NT2/D1 (cell line): ENCODE measurements at regions not wholly inside any gene's neighbourhood (a gene's known extent, or its start where the extent isn't known, plus 50 kb on each side); places are given as distances from the start of the nearest gene placed in this dataset.

Source experiments
- DNase-seq: peaks from one replicate; pipeline ENCODE4 v3.0.0-alpha.2; 2011; ENCODE audit warnings: low read depth, low spot score
- H3K27me3 ChIP-seq: 2 replicates; pipeline ENCODE4 v1.6.0; 2011; ENCODE audit warnings: mild to moderate bottlenecking; ENCODE audit not compliant: insufficient read length, insufficient read depth
- H3K36me3 ChIP-seq: 2 replicates; pipeline ENCODE4 v1.6.1; 2011; ENCODE audit warnings: mild to moderate bottlenecking, low read length, mixed read lengths; ENCODE audit not compliant: insufficient read depth, insufficient read length
- H3K4me1 ChIP-seq: 2 replicates; pipeline ENCODE4 v1.5.1; 2011; ENCODE audit not compliant: insufficient read depth, insufficient read length
- H3K4me3 ChIP-seq: 2 replicates; pipeline ENCODE4 v1.5.1; 2011; ENCODE audit warnings: low read depth; ENCODE audit not compliant: insufficient read length
- H3K9ac ChIP-seq: 2 replicates; pipeline ENCODE4 v1.6.0; 2011; ENCODE audit warnings: low read depth; ENCODE audit not compliant: insufficient read length
- H3K9me3 ChIP-seq: 2 replicates; pipeline ENCODE4 v1.5.1; 2011; ENCODE audit warnings: mild to moderate bottlenecking, low read length; ENCODE audit not compliant: insufficient read depth
- SUZ12 ChIP-seq: IDR thresholded peaks from 2 replicates; pipeline ENCODE4 v1.6.1; 2011; ENCODE audit not compliant: insufficient read length, insufficient read depth; ENCODE audit errors: extremely low read depth
- YY1 ChIP-seq: IDR thresholded peaks from 2 replicates; pipeline ENCODE4 v1.6.1; 2011; ENCODE audit not compliant: insufficient read length, insufficient read depth
- ZNF274 ChIP-seq: IDR thresholded peaks from 2 replicates; pipeline ENCODE4 v1.6.1; 2011; ENCODE audit warnings: mild to moderate bottlenecking, low read depth, low read length

DNA sequence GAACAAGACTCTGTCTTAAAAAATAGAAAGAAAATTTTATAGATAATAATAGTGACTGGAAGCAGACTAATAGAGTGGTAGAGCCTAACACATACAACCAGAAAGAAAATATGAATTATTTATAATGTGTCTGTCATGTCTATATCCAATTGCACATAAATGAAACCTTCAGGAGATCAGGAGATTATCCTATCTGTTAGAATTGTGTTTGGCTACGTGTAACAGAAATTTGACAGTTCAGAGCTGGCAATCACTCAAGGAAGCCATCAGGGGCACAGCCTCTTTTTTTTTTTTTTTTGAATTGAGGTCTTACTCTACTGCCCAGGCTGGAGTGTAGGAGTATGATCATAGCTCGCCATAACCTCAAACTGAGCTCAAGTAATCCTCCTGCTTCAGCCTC is 157.2 kb downstream of the TGFB2 start:
- no peak overlapping the region for H3K9ac ChIP-seq
- no peak for DNase-seq
- peaks cover 17% of the 10 kb centered on the region for H3K9me3 ChIP-seq
- H3K27me3 ChIP-seq = no peaks in the 10 kb centered on the region
- H3K4me3 ChIP-seq = no peak overlapping the region
- no peaks in the 10 kb centered on the region for H3K4me1 ChIP-seq
- TF ChIP-seq YY1 (no peak), ZNF274 (no peak), SUZ12 (no peak)
- H3K36me3 ChIP-seq = no peaks in the 10 kb centered on the region

DNA sequence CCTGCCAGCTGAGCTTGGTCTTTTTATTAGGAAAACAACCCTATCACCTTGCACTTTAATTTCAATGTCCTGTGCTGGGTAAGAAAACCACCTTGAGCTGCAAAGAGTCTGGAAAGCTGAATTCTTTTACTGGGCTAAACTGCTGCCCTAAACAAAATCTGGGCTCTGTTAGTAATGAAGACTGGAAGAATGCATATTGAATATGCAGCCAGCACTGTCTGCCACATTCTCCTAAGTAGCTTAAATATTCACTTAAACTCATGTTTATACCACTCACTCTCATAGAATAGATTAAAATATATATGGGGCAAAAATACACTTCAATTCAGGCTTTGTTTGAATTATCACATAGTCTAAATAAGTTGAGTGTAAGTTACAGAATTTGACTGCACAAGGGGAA is 158.0 kb downstream of the TGFB2 start:
- no peak for DNase-seq
- Histone ChIP-seq H3K9ac (no peak overlapping the region), H3K4me3 (no peak overlapping the region), H3K4me1 (no peaks in the 10 kb centered on the region), H3K27me3 (no peaks in the 10 kb centered on the region), H3K9me3 (peaks cover 25% of the 10 kb centered on the region), H3K36me3 (no peaks in the 10 kb centered on the region)
- TF ChIP-seq SUZ12 (no peak), YY1 (no peak), ZNF274 (no peak)

DNA sequence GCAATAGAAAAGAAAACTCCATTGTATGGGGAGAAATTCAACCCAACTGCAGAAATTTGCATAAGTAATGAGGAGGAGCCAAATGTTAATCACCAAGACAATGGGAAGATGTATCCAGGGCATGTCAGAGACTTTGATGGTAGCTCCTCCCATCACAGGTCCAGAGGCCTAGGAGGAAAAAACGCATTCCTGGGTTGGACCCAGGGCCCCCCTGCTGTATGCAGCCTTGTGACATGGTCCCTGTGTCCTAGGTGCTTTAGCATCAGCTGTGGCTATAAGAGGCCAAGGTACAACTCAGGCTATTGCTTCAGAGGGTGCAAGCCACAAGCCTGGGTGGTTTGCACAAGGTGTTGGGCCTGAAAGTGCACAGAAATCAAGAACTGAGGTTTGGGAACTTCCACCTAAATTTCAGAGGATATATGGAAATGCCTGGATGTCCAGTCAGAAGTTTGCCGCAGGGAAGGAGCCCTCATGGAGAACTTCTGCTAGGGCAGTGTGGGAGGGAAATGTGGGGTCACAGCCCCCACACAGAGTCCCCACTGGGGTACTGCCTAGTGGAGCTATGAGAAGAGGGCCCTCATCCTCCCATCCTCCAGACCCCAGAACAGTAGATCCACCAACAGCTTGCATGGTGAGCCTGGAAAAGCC is 162.3 kb downstream of the TGFB2 start:
- Histone ChIP-seq H3K4me3 (no peak overlapping the region), H3K9me3 (peaks cover 39% of the 10 kb centered on the region), H3K27me3 (no peaks in the 10 kb centered on the region), H3K4me1 (no peaks in the 10 kb centered on the region), H3K36me3 (no peaks in the 10 kb centered on the region), H3K9ac (no peak overlapping the region)
- no peak for DNase-seq
- TF ChIP-seq ZNF274 (no peak), SUZ12 (no peak), YY1 (no peak)

- Histone ChIP-seq H3K27me3 (no peaks in the 10 kb centered on the region), H3K36me3 (no peaks in the 10 kb centered on the region), H3K4me3 (no peak overlapping the region), H3K9me3 (peaks cover 39% of the 10 kb centered on the region), H3K9ac (no peak overlapping the region), H3K4me1 (no peaks in the 10 kb centered on the region)
- no peak for DNase-seq
- TF ChIP-seq SUZ12 (no peak), YY1 (no peak), ZNF274 (no peak)
These were observed 165.1 kb downstream of the TGFB2 start for GRCh38 chr1:218510153-218510772.

DNA sequence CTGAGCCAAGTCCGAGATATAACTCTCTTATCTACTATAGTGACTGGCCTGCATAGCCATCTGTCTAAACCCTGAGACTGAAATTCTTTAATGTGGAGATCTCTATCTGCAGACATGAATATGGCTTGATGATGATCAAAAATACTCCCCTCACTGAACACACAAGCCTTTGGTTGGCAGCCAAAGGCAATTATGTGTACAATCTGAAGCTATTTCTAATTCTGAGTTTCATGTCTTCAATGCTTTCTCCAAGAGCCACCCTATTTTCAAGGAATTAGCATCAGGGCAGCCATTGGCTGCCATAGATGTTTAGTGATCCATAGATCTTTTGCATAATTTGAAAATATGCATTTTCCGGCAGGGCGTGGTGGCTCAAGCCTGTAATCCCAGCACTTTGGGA is 168.2 kb downstream of the TGFB2 start:
- Histone ChIP-seq H3K9ac (no peak overlapping the region), H3K4me1 (no peaks in the 10 kb centered on the region), H3K27me3 (no peaks in the 10 kb centered on the region), H3K9me3 (peaks cover 12% of the 10 kb centered on the region; the same call in 1 of the 2 replicates), H3K4me3 (no peak overlapping the region), H3K36me3 (no peaks in the 10 kb centered on the region)
- no peak for DNase-seq
- TF ChIP-seq YY1 (no peak), SUZ12 (no peak), ZNF274 (no peak)

GRCh38 chr1:218514689-218515088 is 169.6 kb downstream of the TGFB2 start:
- Histone ChIP-seq H3K27me3 (no peaks in the 10 kb centered on the region), H3K4me1 (no peaks in the 10 kb centered on the region), H3K36me3 (no peaks in the 10 kb centered on the region), H3K9ac (no peak overlapping the region), H3K9me3 (no peaks in the 10 kb centered on the region), H3K4me3 (no peak overlapping the region)
- TF ChIP-seq ZNF274 (no peak), SUZ12 (no peak), YY1 (no peak)
- DNase-seq = no peak

DNA sequence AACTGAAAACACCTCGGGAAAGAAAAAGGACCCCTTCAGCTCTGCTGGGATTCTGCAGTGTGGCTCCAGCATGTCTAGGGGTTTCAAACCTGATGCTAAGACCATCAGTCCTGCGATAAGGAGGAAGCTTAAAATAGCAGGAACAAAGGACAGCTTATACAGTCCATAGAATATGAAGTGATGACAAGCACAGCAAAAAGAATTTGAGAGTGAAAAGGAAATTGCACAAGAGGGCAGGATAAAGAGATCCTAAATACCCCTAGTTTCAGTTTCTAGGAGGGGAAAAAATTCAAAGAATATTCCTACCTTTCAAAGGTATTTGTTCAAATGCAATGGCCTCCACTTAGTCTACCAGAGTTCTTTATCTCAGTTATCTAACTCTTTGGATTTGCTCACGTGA is 171.4 kb downstream of the TGFB2 start:
- no peak overlapping the region for H3K4me3 ChIP-seq
- no peaks in the 10 kb centered on the region for H3K36me3 ChIP-seq
- H3K9me3 ChIP-seq = no peaks in the 10 kb centered on the region
- no peaks in the 10 kb centered on the region for H3K4me1 ChIP-seq
- DNase-seq = no peak
- H3K9ac ChIP-seq = no peak overlapping the region
- no peaks in the 10 kb centered on the region for H3K27me3 ChIP-seq
- no peak for TF ChIP-seq YY1

- Histone ChIP-seq H3K4me1 (no peaks in the 10 kb centered on the region), H3K9me3 (no peaks in the 10 kb centered on the region), H3K9ac (no peak overlapping the region), H3K27me3 (no peaks in the 10 kb centered on the region), H3K4me3 (no peak overlapping the region), H3K36me3 (no peaks in the 10 kb centered on the region)
- TF ChIP-seq SUZ12 (no peak), YY1 (no peak), ZNF274 (no peak)
- no peak for DNase-seq
These were observed 172.3 kb downstream of the TGFB2 start for GRCh38 chr1:218517459-218517858.
